GM21529 (cell line): ENCODE measurements at regions not wholly inside any gene's neighbourhood (a gene's known extent, or its start where the extent isn't known, plus 50 kb on each side); places are given as distances from the start of the nearest gene placed in this dataset.

ENCODE experiments used
- ATAC-seq: cut with Tn5 transposase; IDR thresholded peaks from one replicate; pipeline ENCODE4 v1.9.1; 2021; ENCODE audit not compliant: unreplicated experiment

DNA sequence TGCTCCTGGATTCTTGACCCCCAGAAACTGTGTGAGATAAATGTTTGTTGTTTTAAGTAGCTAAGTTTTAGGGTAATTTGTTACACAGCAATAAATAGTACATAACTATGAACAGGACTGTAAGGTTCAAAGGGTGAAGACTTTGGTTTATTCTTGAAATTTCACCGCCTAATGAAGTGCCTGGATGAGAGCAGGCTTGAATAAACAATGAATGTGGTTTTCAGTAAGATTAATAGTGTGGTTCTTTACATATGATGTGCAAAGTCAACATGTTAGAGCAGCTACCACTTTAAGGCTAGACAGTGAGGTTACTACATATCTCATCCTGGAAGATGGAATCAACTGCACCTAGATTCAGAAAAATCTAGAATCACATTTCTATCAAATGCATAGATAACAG lies 145.2 kb upstream of the BTG1 start:
- no peak for ATAC-seq

DNA sequence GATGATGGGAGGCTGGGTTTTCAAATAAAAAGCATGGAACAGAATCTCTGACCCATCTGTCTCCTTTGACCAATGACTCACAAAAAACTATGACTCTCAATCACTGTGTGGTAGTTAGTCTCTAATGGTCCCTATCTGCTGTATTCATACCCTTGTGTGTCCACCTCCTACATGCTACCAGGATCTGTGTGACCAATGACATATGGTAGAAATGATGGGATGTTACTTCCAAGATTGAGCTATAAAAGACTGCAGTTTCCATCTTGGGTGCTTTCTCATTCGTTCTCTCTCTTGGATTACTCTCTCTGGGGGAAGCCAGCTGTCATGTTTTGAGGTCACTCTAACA lies 144.7 kb upstream of the BTG1 start:
- no peak for ATAC-seq

DNA sequence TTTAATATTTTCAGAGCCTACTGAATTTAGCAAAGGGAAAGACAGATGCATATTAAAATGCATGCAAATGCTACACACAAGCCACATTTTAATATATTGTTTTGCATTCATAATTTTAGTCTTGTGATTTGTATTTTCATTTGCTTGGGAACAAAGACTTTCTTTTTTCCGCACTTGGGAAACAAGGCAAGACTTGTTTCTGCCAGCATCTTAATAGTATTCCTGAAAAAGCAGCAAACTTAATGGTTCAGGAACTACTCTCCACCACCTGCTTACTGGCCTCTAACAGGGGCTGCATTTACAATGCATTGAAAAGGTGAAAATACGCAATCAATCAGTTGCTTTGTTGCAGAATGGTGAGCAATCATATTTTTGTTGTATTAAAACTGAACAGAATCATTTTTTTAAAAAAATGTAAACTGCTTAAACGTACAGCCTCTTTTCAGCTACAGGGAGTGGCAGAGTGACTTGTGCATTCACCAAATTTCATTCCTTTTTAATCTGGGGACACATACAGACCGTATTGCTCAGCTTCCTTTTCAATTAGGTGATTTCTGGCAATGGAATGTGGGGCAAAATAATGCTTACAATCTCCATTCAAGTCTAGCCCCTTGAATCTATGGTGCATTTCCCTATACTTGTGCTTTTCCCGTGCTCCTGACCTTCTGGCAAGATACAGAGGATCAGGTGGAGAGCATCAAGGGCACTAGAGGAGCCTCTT lies 144.1 kb upstream of the BTG1 start:
- ATAC-seq, result no peak

DNA sequence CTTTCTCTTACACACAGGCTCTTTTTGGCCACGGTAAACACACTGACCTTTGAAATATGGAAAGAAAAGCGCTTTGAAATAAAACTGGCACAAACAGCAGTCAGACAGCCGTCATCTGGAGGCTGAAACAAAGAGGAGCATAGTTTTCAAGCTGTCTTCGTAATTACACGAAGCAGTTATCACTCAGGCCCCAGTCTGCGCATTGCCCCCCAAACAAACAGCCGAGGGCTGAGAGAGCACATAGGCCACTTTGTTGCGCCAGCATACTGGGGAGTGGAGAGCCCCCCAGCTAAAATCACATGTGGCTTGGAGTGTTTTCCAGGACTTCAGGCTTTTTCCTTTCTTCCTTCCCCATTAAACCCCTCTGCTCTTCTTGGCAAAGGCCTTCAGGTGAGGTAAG lies 142.9 kb upstream of the BTG1 start:
- no peak for ATAC-seq

DNA sequence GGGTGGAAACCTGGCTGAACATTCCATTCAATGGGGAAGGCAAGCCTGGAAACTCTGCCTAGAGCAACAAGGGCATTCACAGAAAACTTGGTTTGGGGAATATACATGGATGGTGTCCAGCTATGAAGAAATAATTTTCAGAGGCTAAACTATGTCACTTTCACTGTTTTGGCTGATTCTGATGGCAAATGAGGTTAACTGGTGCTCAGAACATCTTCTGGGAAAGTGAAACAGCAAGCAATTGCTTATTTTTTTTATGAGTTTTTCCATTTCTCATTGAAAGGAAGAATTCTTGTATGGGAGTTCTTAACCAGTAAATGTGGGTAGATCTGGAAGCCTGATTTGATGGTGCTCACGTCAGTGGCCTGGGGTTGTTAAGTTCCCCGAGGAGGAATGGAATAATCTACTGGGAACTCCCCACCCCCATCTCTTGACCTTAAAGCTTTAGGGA lies 132.8 kb upstream of the BTG1 start:
- ATAC-seq, result no peak

DNA sequence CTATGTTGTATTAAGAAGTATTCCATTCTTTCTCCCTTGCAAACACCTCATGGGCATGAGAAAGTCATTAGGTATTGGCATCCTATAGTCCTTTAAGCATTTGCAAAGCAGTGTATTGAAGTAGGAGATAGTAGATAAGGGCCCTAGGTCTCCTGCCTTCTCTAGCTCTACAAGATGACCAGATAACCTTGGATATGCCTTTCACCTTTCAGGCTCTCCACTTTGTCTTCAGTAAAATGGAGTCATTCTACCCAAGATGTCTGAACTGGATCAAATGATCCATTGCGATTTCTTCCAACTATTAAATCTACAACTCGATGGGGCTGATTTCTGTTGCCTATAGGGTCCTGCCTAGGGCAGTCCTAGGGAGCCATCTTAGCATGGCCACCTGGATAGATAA lies 132.1 kb upstream of the BTG1 start:
- ATAC-seq, result no peak

DNA sequence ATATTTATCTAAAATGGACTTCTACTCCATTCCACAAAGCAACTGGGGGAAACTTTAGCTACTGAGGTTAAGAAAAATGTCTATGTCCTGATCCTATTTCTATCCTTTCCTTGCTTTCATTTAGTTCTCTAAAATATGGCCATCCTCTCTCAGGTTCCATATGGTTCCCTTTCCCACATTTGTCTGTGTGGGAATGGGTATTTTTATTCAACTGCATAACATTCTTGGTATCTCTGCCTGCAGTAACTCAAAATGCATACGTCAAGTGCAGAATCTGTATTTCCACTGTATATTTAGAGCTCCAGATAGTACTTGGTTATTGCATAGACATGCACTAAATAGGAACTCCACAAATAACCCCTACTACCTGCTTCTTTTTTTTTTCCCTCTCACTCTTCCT lies 130.6 kb upstream of the BTG1 start:
- ATAC-seq, result no peak

DNA sequence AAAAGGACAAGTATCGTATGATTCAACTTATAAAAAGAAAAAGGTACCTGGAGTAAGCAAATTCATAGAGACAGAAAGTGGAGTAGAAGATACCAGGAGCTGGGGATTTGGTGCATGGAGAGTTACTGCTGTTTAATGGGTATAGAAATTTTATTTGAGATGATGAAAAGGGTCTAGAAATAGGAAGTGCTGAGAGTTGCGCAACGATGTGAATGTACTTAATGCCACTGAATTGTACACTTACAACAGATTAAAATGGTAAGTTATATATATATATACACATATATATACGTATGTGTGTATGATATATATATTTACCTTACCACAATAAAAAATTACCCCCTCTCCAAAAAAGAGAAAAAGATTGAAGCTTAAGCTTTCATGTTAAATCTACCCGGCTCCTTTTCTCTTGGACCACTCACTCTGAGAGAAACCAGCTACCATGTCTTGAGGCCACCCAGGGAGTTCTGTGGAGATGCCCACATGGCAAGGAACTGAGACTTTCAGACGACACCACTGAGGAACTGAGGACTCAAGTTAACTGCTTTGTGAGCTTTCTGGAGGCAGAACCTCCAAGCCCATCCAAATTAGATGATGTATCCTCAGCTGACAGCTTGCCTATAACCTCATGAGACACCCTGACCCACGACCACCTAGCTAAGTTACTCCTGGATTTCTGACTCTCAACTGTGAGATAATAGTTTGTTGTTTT lies 130.0 kb upstream of the BTG1 start:
- no peak for ATAC-seq

- ATAC-seq, result no peak
Measured at GRCh38 chr12:92273076-92273475, 127.4 kb upstream of the BTG1 start.

GRCh38 chr12:92272061-92272964 lies 126.7 kb upstream of the BTG1 start:
- no peak for ATAC-seq

- no peak for ATAC-seq
Measured at GRCh38 chr12:92271341-92271740, 125.7 kb upstream of the BTG1 start.

GRCh38 chr12:92270521-92270920 lies 124.9 kb upstream of the BTG1 start:
- no peak for ATAC-seq

GRCh38 chr12:92268946-92269345 lies 123.3 kb upstream of the BTG1 start:
- no peak for ATAC-seq

GRCh38 chr12:92261692-92262091 lies 116.0 kb upstream of the BTG1 start:
- no peak for ATAC-seq

GRCh38 chr12:92261071-92261470 lies 115.4 kb upstream of the BTG1 start:
- no peak for ATAC-seq

DNA sequence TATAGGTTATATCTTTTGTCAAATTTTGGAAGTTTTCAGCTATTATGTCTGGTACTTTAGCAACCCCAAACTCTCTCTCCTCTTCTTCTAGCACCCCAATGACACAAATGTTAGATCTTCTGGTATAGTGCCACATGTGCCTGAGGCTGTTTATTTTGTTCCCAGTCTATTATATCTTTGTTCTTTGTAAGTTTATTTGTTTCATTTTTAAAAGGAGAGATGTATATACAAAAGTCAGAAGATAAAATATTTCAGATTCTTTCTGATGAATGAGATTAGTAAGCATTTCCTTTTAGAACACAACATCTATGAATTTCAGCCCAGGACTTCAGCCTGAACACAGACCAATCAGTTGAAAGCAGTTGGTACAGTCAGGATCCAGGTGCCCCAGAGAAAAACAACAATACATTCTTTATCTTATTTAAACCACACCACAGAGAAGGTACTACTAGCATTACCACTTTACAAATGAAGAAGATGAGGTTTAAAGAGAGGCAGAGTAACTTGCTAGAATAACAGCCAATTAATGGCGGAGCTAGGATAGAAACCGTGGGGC lies 114.1 kb upstream of the BTG1 start:
- no peak for ATAC-seq

- no peak for ATAC-seq
Measured at GRCh38 chr12:92259291-92259690, 113.6 kb upstream of the BTG1 start.

GRCh38 chr12:92257261-92257660 lies 111.6 kb upstream of the BTG1 start:
- ATAC-seq, result no peak

- ATAC-seq, result no peak
Measured at GRCh38 chr12:92255741-92256140, 110.1 kb upstream of the BTG1 start.

- no peak for ATAC-seq
Measured at GRCh38 chr12:92253301-92253700, 107.7 kb upstream of the BTG1 start.

DNA sequence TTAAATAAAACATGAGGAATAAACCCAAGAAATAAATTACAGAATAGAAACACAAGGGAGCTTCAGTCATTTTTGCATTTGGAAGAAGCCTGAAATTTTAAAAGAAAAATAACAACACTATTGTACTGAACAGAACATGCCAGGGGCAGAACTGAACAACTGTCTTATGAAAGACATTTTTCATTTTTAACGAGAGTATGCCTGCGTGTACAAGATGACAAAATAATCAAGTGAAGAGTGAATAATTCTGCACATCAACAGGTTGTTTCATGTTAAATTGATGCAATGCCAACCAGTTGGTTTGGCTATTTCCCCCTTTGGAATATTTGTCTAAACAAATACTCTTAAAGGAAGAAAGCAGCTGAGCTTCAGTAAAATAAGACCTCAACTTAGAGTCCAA lies 103.3 kb upstream of the BTG1 start:
- no peak for ATAC-seq
